WTC11 (cell line): ENCODE measurements at regions not wholly inside any gene's neighbourhood (a gene's known extent, or its start where the extent isn't known, plus 50 kb on each side); places are given as distances from the start of the nearest gene placed in this dataset.

Experiments used
- ATAC-seq: fragments of 200-7000 bp; cut with Tn5 transposase; 2 replicates; pipeline ENCODE4 v1.10.0; 2021; ENCODE audit warnings: mild to moderate bottlenecking, moderate library complexity
- CTCF ChIA-PET: fragments of 300-600 bp; sonication (Branson Sonifier 250); formaldehyde crosslinking; loops from one replicate; lab custom pipeline; 2021; ENCODE audit warnings: antibody characterized with exemption; lab: Charles Lee
- POLR2A ChIA-PET: fragments of 350-600 bp; sonication (Branson Sonifier 250); formaldehyde crosslinking; loops from one replicate; lab custom pipeline; 2021; ENCODE audit warnings: antibody characterized with exemption; lab: Charles Lee
- DNase-seq: peaks from one replicate; pipeline ENCODE4 v3.0.0; 2021; ENCODE audit warnings: low spot score
- H3K27ac Mint-ChIP-seq: 2 replicates; pipeline ENCODE4 v1.8.0; 2021; ENCODE audit warnings: mixed read lengths
- H3K27me3 Mint-ChIP-seq: 2 replicates; pipeline ENCODE4 v1.8.0; 2021; ENCODE audit warnings: low read depth, mild to moderate bottlenecking, moderate library complexity, mixed read lengths
- H3K36me3 Mint-ChIP-seq: 2 replicates; pipeline ENCODE4 v1.8.0; 2021; ENCODE audit warnings: mixed read lengths
- H3K4me1 Mint-ChIP-seq: 2 replicates; pipeline ENCODE4 v1.8.0; 2022; ENCODE audit warnings: mixed read lengths
- H3K4me3 Mint-ChIP-seq: 2 replicates; pipeline ENCODE4 v1.8.0; 2021; ENCODE audit warnings: mild to moderate bottlenecking, moderate library complexity, mixed read lengths
- H3K9me3 Mint-ChIP-seq: 2 replicates; pipeline ENCODE4 v1.8.0; 2021; ENCODE audit warnings: mixed read lengths
- AFF4 ChIP-seq: sonication (generic); formaldehyde crosslinking; IDR thresholded peaks from 2 replicates; pipeline ENCODE4 v1.8.1; 2023; ENCODE audit warnings: mild to moderate bottlenecking, missing genetic modification reagents, borderline replicate concordance
- ARID4B ChIP-seq: sonication (generic); formaldehyde crosslinking; IDR thresholded peaks from 2 replicates; pipeline ENCODE4 v1.8.0; 2023; ENCODE audit warnings: missing genetic modification reagents, mild to moderate bottlenecking, borderline replicate concordance
- EMX1 ChIP-seq: fragments of 250-450 bp; sonication (Bioruptor Pico); IDR thresholded peaks from 2 replicates; pipeline ENCODE4 v1.8.0; 2021; ENCODE audit warnings: mild to moderate bottlenecking
- FOXJ3 ChIP-seq: sonication (generic); formaldehyde crosslinking; IDR thresholded peaks from 2 replicates; pipeline ENCODE4 v1.9.0; 2021; ENCODE audit warnings: missing genetic modification reagents, mild to moderate bottlenecking, borderline replicate concordance
- NR1H2 ChIP-seq: sonication (generic); formaldehyde crosslinking; IDR thresholded peaks from 2 replicates; pipeline ENCODE4 v1.9.0; 2021; ENCODE audit warnings: mild to moderate bottlenecking, moderate library complexity, missing genetic modification reagents
- PRDM15 ChIP-seq: sonication (generic); formaldehyde crosslinking; IDR thresholded peaks from 2 replicates; pipeline ENCODE4 v1.8.0; 2022; ENCODE audit warnings: missing genetic modification reagents
- TEAD1 ChIP-seq: sonication (generic); formaldehyde crosslinking; IDR thresholded peaks from 2 replicates; pipeline ENCODE4 v1.8.0; 2022; ENCODE audit warnings: mild to moderate bottlenecking, missing genetic modification reagents
- TP53 ChIP-seq: sonication (generic); formaldehyde crosslinking; IDR thresholded peaks from 2 replicates; pipeline ENCODE4 v1.8.1; 2023; ENCODE audit warnings: mild to moderate bottlenecking, missing genetic modification reagents
- ZBTB43 ChIP-seq: sonication (generic); formaldehyde crosslinking; IDR thresholded peaks from 2 replicates; pipeline ENCODE4 v1.8.1; 2023; ENCODE audit warnings: mild to moderate bottlenecking, missing genetic modification reagents
- ZMAT4 ChIP-seq: fragments of 250-450 bp; sonication (Bioruptor Pico); IDR thresholded peaks from 2 replicates; pipeline ENCODE4 v1.9.0; 2021; ENCODE audit warnings: mild to moderate bottlenecking
- ZNF281 ChIP-seq: sonication (generic); formaldehyde crosslinking; IDR thresholded peaks from 2 replicates; pipeline ENCODE4 v1.8.0; 2023; ENCODE audit warnings: mild to moderate bottlenecking, missing genetic modification reagents
- ZNF512 ChIP-seq: sonication (generic); formaldehyde crosslinking; IDR thresholded peaks from 2 replicates; pipeline ENCODE4 v1.8.1; 2022; ENCODE audit warnings: missing genetic modification reagents, borderline replicate concordance
- ZSCAN18 ChIP-seq: fragments of 250-450 bp; sonication (Bioruptor Pico); IDR thresholded peaks from 2 replicates; pipeline ENCODE4 v2.1.2; 2022; ENCODE audit warnings: mild to moderate bottlenecking, moderate library complexity

- Mint-ChIP-seq H3K27me3 (no peaks in the 10 kb centered on the region; the same call in 1 of the 2 replicates), H3K27ac (no peak overlapping the region), H3K9me3 (no peaks in the 10 kb centered on the region), H3K4me1 (no peaks in the 10 kb centered on the region), H3K4me3 (no peak overlapping the region)
- POLR2A ChIA-PET = no interaction called here
- no peak for DNase-seq
- TF ChIP-seq NR1H2 (CRISPR knock-in tag) (no peak), ZBTB43 (CRISPR knock-in tag) (no peak), ARID4B (no peak), PRDM15 (CRISPR knock-in tag) (no peak), ZSCAN18 (CRISPR knock-in tag) (no peak), AFF4 (CRISPR knock-in tag) (no peak), TEAD1 (CRISPR knock-in tag) (no peak), FOXJ3 (CRISPR knock-in tag) (no peak)
- TF ChIP-seq, all 79 proteins: peak for 0
- no peak for ATAC-seq
- CTCF ChIA-PET = no interaction called here
- H3K36me3 Mint-ChIP-seq = no peaks in the 10 kb centered on the region
Observed at GRCh38 chr5:17075236-17075635, 139.1 kb upstream of the MYO10 start.

GRCh38 chr5:17076272-17076671, 140.2 kb upstream of the MYO10 start:
- Mint-ChIP-seq H3K4me3 (no peak overlapping the region), H3K36me3 (no peaks in the 10 kb centered on the region), H3K27ac (no peak overlapping the region), H3K4me1 (no peaks in the 10 kb centered on the region), H3K9me3 (no peaks in the 10 kb centered on the region), H3K27me3 (no peaks in the 10 kb centered on the region; the same call in 1 of the 2 replicates)
- ATAC-seq (no peak), DNase-seq (no peak)
- ChIA-PET POLR2A (no interaction called here), CTCF (no interaction called here)
- TF ChIP-seq ZNF281 = no peak
- no peak for TF ChIP-seq TP53 (CRISPR knock-in tag)
- TF ChIP-seq EMX1 = no peak
- TF ChIP-seq TEAD1 (CRISPR knock-in tag) = no peak
- TF ChIP-seq ZMAT4 (CRISPR knock-in tag) = no peak
- no peak for TF ChIP-seq ZNF512 (CRISPR knock-in tag)
